Mesendoderm (in vitro differentiated cells): ENCODE measurements at regions not wholly inside any gene's neighbourhood (a gene's known extent, or its start where the extent isn't known, plus 50 kb on each side); places are given as distances from the start of the nearest gene placed in this dataset.

Source experiments
- DNase-seq: peaks from one replicate; pipeline ENCODE4 v3.0.0; 2013
- H2AK5ac ChIP-seq: 2 replicates; pipeline ENCODE4 v1.6.1; 2013; ENCODE audit warnings: low read length, inconsistent platforms
- H2BK120ac ChIP-seq: 2 replicates; pipeline ENCODE4 v1.6.1; 2013; ENCODE audit warnings: low read depth, mild to moderate bottlenecking, low read length, moderate library complexity, mixed read lengths
- H2BK15ac ChIP-seq: replicated peaks from 2 replicates; pipeline ENCODE4 v1.6.1; 2013; ENCODE audit warnings: low read depth, mild to moderate bottlenecking, moderate library complexity
- H2BK5ac ChIP-seq: 2 replicates; pipeline ENCODE4 v1.6.1; 2013; ENCODE audit warnings: low read length, inconsistent platforms
- H3K18ac ChIP-seq: 2 replicates; pipeline ENCODE4 v1.6.1; 2013; ENCODE audit warnings: mild to moderate bottlenecking, low read length, mixed read lengths
- H3K23ac ChIP-seq: one replicate; pipeline ENCODE4 v1.6.1; 2013; ENCODE audit warnings: low read length
- H3K27ac ChIP-seq: 2 replicates; pipeline ENCODE4 v1.5.1; 2013; ENCODE audit warnings: low read depth, mild to moderate bottlenecking, inconsistent platforms, low read length, moderate library complexity
- H3K27me3 ChIP-seq: 2 replicates; pipeline ENCODE4 v1.6.1; 2013; ENCODE audit warnings: low read length, control low read depth, mild to moderate bottlenecking, inconsistent platforms; ENCODE audit not compliant: insufficient read depth, poor library complexity
- H3K36me3 ChIP-seq: 2 replicates; pipeline ENCODE4 v1.6.1; 2013; ENCODE audit warnings: low read length, inconsistent platforms; ENCODE audit not compliant: control insufficient read depth, insufficient read depth
- H3K4ac ChIP-seq: one replicate; pipeline ENCODE4 v1.6.1; 2013; ENCODE audit warnings: low read depth, mild to moderate bottlenecking, low read length, moderate library complexity
- H3K4me1 ChIP-seq: 2 replicates; pipeline ENCODE4 v1.6.1; 2013; ENCODE audit warnings: low read depth, low read length, inconsistent platforms; ENCODE audit not compliant: control insufficient read depth
- H3K4me2 ChIP-seq: 2 replicates; pipeline ENCODE4 v1.6.1; 2013; ENCODE audit warnings: low read length
- H3K4me3 ChIP-seq: 2 replicates; pipeline ENCODE4 v1.5.1; 2013; ENCODE audit warnings: mild to moderate bottlenecking, low read length
- H3K56ac ChIP-seq: one replicate; pipeline ENCODE4 v1.6.1; 2013; ENCODE audit warnings: low read length
- H3K79me1 ChIP-seq: 2 replicates; pipeline ENCODE4 v1.6.1; 2013; ENCODE audit warnings: low read length, inconsistent platforms
- H3K79me2 ChIP-seq: 2 replicates; pipeline ENCODE4 v1.6.1; 2013; ENCODE audit warnings: mild to moderate bottlenecking, low read length; ENCODE audit not compliant: control insufficient read depth, insufficient read depth
- H3K9ac ChIP-seq: 2 replicates; pipeline ENCODE4 v1.6.1; 2013; ENCODE audit warnings: low read length, inconsistent platforms
- H4K5ac ChIP-seq: one replicate; pipeline ENCODE4 v1.6.1; 2013; ENCODE audit warnings: low read length
- H4K8ac ChIP-seq: one replicate; pipeline ENCODE4 v1.6.1; 2013; ENCODE audit warnings: low read depth, mild to moderate bottlenecking, control low read depth, low read length, moderate library complexity
- WGBS: extraction: QIAGEN DNeasy Blood & Tissue Kit; methylation state at CpG from one replicate; pipeline ENCODE4 v1.1.7; 2013; ENCODE audit warnings: low lambda C conversion rate, missing lambda C conversion rate; ENCODE audit not compliant: insufficient coverage; ENCODE audit errors: extremely low coverage; 5-methylcytosine and 5-hydroxymethylcytosine counted together

DNA sequence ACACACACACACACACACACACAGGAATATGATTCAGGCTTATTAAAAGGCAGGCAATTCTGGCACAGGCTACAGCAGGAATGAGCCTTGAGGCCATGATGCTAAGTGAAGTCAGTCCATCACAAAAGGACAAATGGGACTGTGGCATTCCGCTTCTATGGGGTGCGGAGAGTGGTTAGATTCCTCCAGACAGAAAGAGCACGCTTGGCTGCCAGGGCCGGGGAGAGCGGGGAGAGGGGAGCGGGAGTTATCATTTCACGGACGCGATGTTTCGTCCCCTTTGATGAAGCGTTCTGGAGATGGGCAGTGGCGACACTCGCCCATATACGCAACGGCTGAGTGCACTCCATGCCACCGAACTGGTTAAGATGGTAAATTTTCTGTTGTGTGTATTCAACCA, 58.5 kb upstream of the FAM174B start:
- Histone ChIP-seq H3K27ac (no peak overlapping the region), H3K79me2 (no peaks in the 10 kb centered on the region)

DNA sequence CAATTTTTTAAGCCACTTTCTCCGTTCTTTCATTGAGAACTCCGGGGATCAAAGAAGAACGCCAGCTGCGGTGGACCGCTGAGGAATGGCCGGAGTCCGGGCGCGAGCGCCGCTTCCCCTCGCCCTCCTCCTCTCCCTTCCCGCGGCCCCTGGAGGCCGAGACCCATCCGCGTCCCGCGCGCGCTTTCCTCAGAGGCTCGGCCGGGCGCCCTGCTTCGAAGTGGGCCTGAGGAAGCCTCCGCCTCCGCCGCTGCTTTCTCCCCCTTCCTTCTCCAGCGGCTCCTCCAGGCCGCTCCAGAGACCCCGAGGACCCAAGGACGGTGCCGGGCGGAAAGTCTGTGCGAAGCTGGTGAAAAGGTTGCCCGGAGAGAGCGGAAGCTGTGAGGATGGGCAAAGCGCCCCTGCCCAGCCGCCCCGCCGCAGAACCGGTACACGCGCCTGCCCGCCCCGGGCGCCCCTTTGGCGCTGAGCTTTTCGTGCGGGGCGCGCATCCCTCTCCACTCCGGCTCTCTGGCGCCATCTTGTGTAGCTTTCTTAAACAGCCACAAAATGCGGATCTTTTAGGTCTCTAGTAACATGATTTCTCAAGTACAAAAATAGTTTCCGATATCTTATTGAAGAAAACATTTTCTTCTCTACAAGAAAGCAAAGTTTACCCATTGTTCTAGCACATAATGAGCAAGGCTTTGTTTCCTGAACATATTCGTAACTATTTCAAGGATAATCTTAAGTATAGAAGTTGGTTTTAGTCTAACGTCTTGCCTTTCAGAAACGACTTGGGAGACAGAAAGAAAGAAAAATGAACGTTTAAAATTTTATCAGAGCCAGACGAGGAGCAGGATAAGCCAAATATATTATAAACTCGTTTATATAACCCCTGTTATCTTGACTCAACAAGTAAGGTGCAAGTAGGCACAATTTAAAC, 59.2 kb upstream of the FAM174B start:
- H2BK5ac ChIP-seq, result no peak overlapping the region
- peak overlapping the region; percentile 75 for H3K9ac ChIP-seq
- H3K18ac ChIP-seq, result peak overlapping the region; percentile 13
- WGBS, result no CpG with 5 or more reads among the region's 62 CpGs
- DNase-seq, result peak; percentile 79
- no peak overlapping the region for H2AK5ac ChIP-seq
- no peak overlapping the region for H4K8ac ChIP-seq
- H3K23ac ChIP-seq, result no peak overlapping the region
- peak overlapping the region; percentile 5 for H3K4me3 ChIP-seq
- no peak overlapping the region for H4K5ac ChIP-seq
- no peak overlapping the region for H2BK15ac ChIP-seq
- H3K36me3 ChIP-seq, result no peaks in the 10 kb centered on the region
- H3K27ac ChIP-seq, result no peak overlapping the region
- H3K4me2 ChIP-seq, result peak overlapping the region; percentile 79
- H3K79me2 ChIP-seq, result no peaks in the 10 kb centered on the region
- H3K27me3 ChIP-seq, result no peaks in the 10 kb centered on the region
- no peaks in the 10 kb centered on the region for H3K4me1 ChIP-seq
- H2BK120ac ChIP-seq, result no peak overlapping the region
- peak overlapping the region; percentile 94 for H3K56ac ChIP-seq
- H3K4ac ChIP-seq, result peak overlapping the region; percentile 44
- H3K79me1 ChIP-seq, result no peaks in the 10 kb centered on the region

More for the DNA sequence above, 58.5 kb upstream of the FAM174B start:
- Histone ChIP-seq H3K18ac (peak overlapping the region; percentile 13), H3K4me3 (peak overlapping the region; percentile 5), H4K5ac (no peak overlapping the region), H3K23ac (no peak overlapping the region), H2BK15ac (no peak overlapping the region), H2BK120ac (no peak overlapping the region), H3K79me1 (no peaks in the 10 kb centered on the region), H3K4me2 (peak overlapping the region; percentile 79), H3K9ac (peak overlapping the region; percentile 75), H3K27me3 (no peaks in the 10 kb centered on the region), H3K56ac (peak overlapping the region; percentile 94), H2AK5ac (no peak overlapping the region), H4K8ac (no peak overlapping the region), H2BK5ac (no peak overlapping the region), H3K4me1 (no peaks in the 10 kb centered on the region), H3K4ac (no peak overlapping the region), H3K36me3 (no peaks in the 10 kb centered on the region)
- peak; percentile 78 for DNase-seq
- WGBS, result no CpG with 5 or more reads among the region's 16 CpGs

DNA sequence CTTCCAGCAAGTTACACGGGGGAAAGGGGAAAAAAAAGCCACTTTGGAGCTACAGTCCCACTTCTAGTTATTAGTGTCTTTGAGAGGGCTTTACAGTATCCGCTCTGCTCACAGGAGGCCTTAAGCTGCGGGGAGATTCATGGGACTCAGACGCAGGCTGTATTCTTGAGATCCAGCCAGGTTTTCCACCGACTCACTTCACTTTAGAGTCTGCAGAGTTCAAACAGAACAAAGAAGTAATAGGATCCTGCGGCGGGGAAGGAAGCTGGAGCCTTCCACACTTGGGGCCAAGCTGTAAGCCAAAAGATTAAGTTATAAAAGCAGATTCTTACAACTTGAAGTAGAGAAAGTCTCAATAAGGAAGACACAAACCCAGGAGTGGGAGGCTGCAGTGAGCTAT, 60.2 kb upstream of the FAM174B start:
- Histone ChIP-seq H2BK15ac (no peak overlapping the region), H3K36me3 (no peaks in the 10 kb centered on the region), H3K4ac (no peak overlapping the region), H2BK5ac (no peak overlapping the region), H3K27me3 (no peaks in the 10 kb centered on the region), H3K79me2 (no peaks in the 10 kb centered on the region), H3K4me1 (no peaks in the 10 kb centered on the region), H3K9ac (no peak overlapping the region), H3K4me3 (no peak overlapping the region), H4K8ac (no peak overlapping the region), H2AK5ac (no peak overlapping the region), H2BK120ac (no peak overlapping the region), H3K27ac (no peak overlapping the region), H3K18ac (no peak overlapping the region), H3K56ac (no peak overlapping the region), H3K23ac (no peak overlapping the region), H4K5ac (no peak overlapping the region), H3K4me2 (no peak overlapping the region), H3K79me1 (no peaks in the 10 kb centered on the region)
- no CpG with 5 or more reads among the region's 7 CpGs for WGBS
- DNase-seq, result no peak

DNA sequence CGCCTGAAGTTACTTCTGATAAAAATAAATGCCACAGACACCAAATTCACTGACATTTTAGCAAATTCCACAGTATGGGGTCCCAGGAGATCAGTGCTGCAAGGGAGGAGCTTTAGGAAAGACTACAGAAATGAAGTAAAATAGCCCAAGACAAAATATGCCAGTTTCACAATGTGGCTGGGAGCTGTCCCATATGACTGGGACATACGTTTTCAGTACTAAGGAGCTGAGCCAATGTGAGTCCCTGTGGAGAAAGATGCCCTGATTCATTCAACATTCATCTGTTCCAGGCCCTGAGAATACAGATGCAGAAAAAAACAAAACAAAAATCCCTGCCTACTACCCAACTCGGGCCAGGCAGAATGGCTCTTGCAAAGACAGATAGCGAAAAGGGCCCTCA, 63.4 kb upstream of the FAM174B start:
- WGBS, result no CpG with 5 or more reads among the region's 4 CpGs

DNA sequence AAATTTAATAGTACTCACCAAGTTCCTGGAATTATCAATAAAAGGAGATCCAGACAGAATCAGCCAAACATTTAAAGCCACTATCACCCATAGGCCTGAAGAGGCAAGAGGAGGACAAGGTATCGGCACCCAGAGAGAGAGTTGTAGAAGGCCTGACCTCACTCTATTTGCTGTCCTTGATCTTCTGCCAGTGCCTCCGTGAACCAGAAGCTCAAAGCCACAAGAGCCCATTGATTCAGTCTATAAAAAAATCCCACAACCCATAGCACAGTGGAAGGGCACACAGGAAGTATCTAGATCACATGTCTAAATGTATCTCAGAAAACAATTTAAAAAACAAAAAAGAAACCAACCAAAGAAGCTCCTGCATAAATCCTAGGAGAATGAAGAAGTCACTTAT, 68.6 kb upstream of the FAM174B start:
- no peak overlapping the region for H3K9ac ChIP-seq
- H2AK5ac ChIP-seq, result no peak overlapping the region
- H4K8ac ChIP-seq, result no peak overlapping the region
- no peak overlapping the region for H4K5ac ChIP-seq
- H3K27ac ChIP-seq, result no peak overlapping the region
- H2BK120ac ChIP-seq, result no peak overlapping the region
- H2BK5ac ChIP-seq, result no peak overlapping the region
- H3K4me1 ChIP-seq, result no peaks in the 10 kb centered on the region
- no peak overlapping the region for H3K4me2 ChIP-seq
- H3K79me2 ChIP-seq, result no peaks in the 10 kb centered on the region
- no peaks in the 10 kb centered on the region for H3K79me1 ChIP-seq
- H3K36me3 ChIP-seq, result no peaks in the 10 kb centered on the region
- H3K4me3 ChIP-seq, result no peak overlapping the region
- no peaks in the 10 kb centered on the region for H3K27me3 ChIP-seq
- no peak overlapping the region for H3K23ac ChIP-seq
- WGBS, result no CpG with 5 or more reads among the region's 2 CpGs
- DNase-seq, result no peak
- no peak overlapping the region for H3K18ac ChIP-seq
- no peak overlapping the region for H3K4ac ChIP-seq
- H3K56ac ChIP-seq, result no peak overlapping the region
- no peak overlapping the region for H2BK15ac ChIP-seq

More for the DNA sequence above, 63.4 kb upstream of the FAM174B start:
- no peak overlapping the region for H4K8ac ChIP-seq
- H3K36me3 ChIP-seq, result no peaks in the 10 kb centered on the region
- H3K27me3 ChIP-seq, result no peaks in the 10 kb centered on the region
- H2BK5ac ChIP-seq, result no peak overlapping the region
- no peak overlapping the region for H3K27ac ChIP-seq
- no peak overlapping the region for H4K5ac ChIP-seq
- no peak overlapping the region for H3K4ac ChIP-seq
- no peak overlapping the region for H3K4me3 ChIP-seq
- no peak overlapping the region for H3K18ac ChIP-seq
- no peak overlapping the region for H2BK15ac ChIP-seq
- H2AK5ac ChIP-seq, result no peak overlapping the region
- no peaks in the 10 kb centered on the region for H3K4me1 ChIP-seq
- no peak for DNase-seq
- H3K79me2 ChIP-seq, result no peaks in the 10 kb centered on the region
- H2BK120ac ChIP-seq, result no peak overlapping the region
- no peak overlapping the region for H3K4me2 ChIP-seq
- no peaks in the 10 kb centered on the region for H3K79me1 ChIP-seq
- H3K9ac ChIP-seq, result no peak overlapping the region
- no peak overlapping the region for H3K56ac ChIP-seq
- no peak overlapping the region for H3K23ac ChIP-seq
